ENCODE measurements at regions not wholly inside any gene's neighbourhood (a gene's known extent, or its start where the extent isn't known, plus 50 kb on each side); places are given as distances from the start of the nearest gene placed in this dataset.

DNA sequence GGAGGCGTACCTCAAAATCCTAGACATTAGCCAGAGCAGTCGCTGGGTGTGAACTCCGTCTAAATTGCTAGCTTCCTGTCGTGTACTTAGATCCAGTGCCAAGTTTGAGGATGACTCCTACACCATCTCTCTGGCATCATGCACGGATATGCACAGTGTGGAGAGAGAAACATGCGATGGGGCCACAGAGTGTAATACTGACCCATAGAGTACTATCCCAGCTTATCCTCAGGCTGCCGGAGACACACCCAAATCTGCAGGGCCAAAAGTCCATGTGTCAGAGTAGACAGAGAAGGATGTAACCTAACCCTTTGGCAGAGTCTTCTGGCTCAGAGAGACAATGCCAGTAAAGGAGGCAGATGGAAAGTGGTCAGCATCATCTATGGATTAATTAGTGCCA lies 84.2 kb downstream of the ARL4C start:
- intact Hi-C loops (cut with DNase I), result no loop called here
- ATAC-seq (ENCODE audit: low FRiP score), result no peak
- no peaks in the 10 kb centered on the region for H3K36me3 ChIP-seq (ENCODE audit: control insufficient read depth in 1 of 2, insufficient read depth in 2 of 2, low read length in 1 of 2)
- H3K4me1 ChIP-seq (ENCODE audit: control insufficient read depth in 1 of 2, insufficient read depth in 2 of 2, low read length in 2 of 2), result no peaks in the 10 kb centered on the region
- no peaks in the 10 kb centered on the region for H3K27me3 ChIP-seq (ENCODE audit: control insufficient read depth in 1 of 2, insufficient read depth in 2 of 2, low read length in 1 of 2)
- 83 to 87% methylated on average over 7 of the region's 7 CpGs for WGBS, 2 donors
- H3K27ac ChIP-seq (ENCODE audit: low read depth in 1 of 2, low read length in 2 of 2), result no peak overlapping the region
- no peak for DNase-seq
- H3K9me3 ChIP-seq (ENCODE audit: control insufficient read depth, low read length), result no peaks in the 10 kb centered on the region
- no peak overlapping the region for H3K4me3 ChIP-seq (ENCODE audit: low read length in 2 of 2)

DNA sequence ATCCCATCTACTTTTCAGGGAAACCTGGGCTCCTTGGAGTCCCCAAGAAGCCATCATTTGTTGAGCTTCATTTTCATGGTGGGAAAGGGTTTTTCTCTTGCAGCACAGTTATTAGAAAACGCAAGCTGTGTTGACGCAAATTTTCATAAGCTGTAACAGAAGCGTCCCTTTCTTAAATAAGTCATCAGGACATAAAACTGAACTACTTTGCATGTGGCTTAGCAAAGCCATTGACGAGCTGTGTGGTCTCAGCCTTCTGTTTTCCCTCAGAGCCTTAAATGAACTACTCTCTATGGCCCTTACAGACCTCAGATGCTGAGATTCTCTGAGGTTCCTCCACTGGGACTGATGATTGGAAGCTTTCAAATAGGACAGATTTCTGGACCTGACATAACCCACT lies 85.1 kb downstream of the ARL4C start:
- intact Hi-C loops (cut with DNase I), result no loop called here
- H3K27ac ChIP-seq (ENCODE audit: low read depth in 1 of 2, low read length in 2 of 2), result no peak overlapping the region
- no peak overlapping the region for H3K4me3 ChIP-seq (ENCODE audit: low read length in 2 of 2)
- DNase-seq (no peak), ATAC-seq (ENCODE audit: low FRiP score) (no peak)
- WGBS, 2 donors, result 83 to 87% methylated on average over 4 of the region's 4 CpGs
- H3K9me3 ChIP-seq (ENCODE audit: control insufficient read depth, low read length), result no peaks in the 10 kb centered on the region
- no peaks in the 10 kb centered on the region for H3K27me3 ChIP-seq (ENCODE audit: control insufficient read depth in 1 of 2, insufficient read depth in 2 of 2, low read length in 1 of 2)
- H3K36me3 ChIP-seq (ENCODE audit: control insufficient read depth in 1 of 2, insufficient read depth in 2 of 2, low read length in 1 of 2), result no peaks in the 10 kb centered on the region
- no peaks in the 10 kb centered on the region for H3K4me1 ChIP-seq (ENCODE audit: control insufficient read depth in 1 of 2, insufficient read depth in 2 of 2, low read length in 2 of 2)

DNA sequence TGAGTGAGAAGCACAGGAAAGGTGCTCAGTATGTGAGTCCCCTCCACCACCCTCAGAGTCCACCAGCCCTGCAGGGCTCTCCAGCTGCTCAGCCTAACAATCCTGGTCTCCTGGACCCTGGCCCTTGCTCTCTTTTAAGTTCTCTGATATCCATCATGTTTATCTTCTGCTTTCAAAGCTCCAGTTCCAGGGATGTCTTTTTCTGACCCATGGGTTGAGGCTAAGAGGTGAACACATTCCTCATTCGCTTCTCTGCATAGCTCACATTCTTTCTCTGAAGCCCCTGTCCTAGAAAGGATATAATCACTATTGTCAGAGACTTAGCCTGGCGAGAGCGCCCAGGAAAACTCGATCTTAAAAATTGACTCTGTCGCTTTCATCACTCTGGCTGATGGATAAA lies 86.4 kb downstream of the ARL4C start:
- no peak overlapping the region for H3K27ac ChIP-seq (ENCODE audit: low read depth in 1 of 2, low read length in 2 of 2)
- intact Hi-C loops (cut with DNase I), result no loop called here
- no peaks in the 10 kb centered on the region for H3K27me3 ChIP-seq (ENCODE audit: control insufficient read depth in 1 of 2, insufficient read depth in 2 of 2, low read length in 1 of 2)
- 36 to 41% methylated on average over 5 of the region's 5 CpGs for WGBS, 2 donors
- no peak overlapping the region for H3K4me3 ChIP-seq (ENCODE audit: low read length in 2 of 2)
- H3K9me3 ChIP-seq (ENCODE audit: control insufficient read depth, low read length), result no peaks in the 10 kb centered on the region
- H3K36me3 ChIP-seq (ENCODE audit: control insufficient read depth in 1 of 2, insufficient read depth in 2 of 2, low read length in 1 of 2), result no peaks in the 10 kb centered on the region
- ATAC-seq (ENCODE audit: low FRiP score), result no peak
- H3K4me1 ChIP-seq (ENCODE audit: control insufficient read depth in 1 of 2, insufficient read depth in 2 of 2, low read length in 2 of 2), result no peaks in the 10 kb centered on the region
- no peak for DNase-seq

DNA sequence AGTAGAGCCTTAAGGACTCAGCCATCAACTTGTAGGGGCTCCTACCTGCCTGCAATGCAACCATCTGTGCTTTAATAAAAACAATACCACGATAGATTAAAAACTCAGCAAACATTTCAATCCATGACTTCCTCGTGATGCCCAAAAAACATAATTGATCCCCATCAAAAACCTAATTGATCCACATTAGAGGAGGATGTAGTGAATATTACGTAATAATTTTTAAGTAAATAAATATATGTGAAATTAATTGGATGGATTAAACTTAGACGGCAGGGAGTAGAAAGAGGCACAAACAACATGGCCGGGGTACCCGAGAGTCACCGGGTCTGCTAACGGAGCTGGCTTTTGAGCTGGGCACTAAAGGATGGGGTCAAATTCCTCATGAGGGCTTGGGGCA lies 87.3 kb downstream of the ARL4C start:
- no peak overlapping the region for H3K27ac ChIP-seq (ENCODE audit: low read depth in 1 of 2, low read length in 2 of 2)
- H3K36me3 ChIP-seq (ENCODE audit: control insufficient read depth in 1 of 2, insufficient read depth in 2 of 2, low read length in 1 of 2), result no peaks in the 10 kb centered on the region
- H3K4me3 ChIP-seq (ENCODE audit: low read length in 2 of 2), result no peak overlapping the region
- no peaks in the 10 kb centered on the region for H3K4me1 ChIP-seq (ENCODE audit: control insufficient read depth in 1 of 2, insufficient read depth in 2 of 2, low read length in 2 of 2)
- no peak for ATAC-seq (ENCODE audit: low FRiP score)
- intact Hi-C loops (cut with DNase I), result no loop called here
- DNase-seq, result no peak
- H3K27me3 ChIP-seq (ENCODE audit: control insufficient read depth in 1 of 2, insufficient read depth in 2 of 2, low read length in 1 of 2), result no peaks in the 10 kb centered on the region
- 92 to 94% methylated on average over 8 of the region's 8 CpGs for WGBS, 2 donors
- H3K9me3 ChIP-seq (ENCODE audit: control insufficient read depth, low read length), result no peaks in the 10 kb centered on the region

DNA sequence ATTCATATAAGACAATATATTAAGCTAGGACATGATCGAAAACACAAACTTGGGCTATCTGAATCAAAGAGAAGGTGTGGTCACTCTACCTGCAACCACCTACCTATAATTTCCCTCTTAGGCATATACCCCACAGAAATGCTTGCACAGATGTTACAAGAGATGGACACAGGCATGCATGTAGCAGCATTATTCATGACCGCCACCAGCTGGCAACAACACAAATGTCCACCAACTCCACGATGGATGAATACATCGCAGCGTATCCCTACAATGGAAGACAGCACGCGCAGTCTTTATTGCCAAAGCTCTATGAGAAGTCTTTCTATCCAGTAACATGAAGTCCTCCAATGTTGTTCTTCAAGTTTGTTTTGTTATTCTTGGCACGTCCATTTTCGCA lies 90.8 kb downstream of the ARL4C start:
- DNase-seq, result no peak
- H3K27me3 ChIP-seq (ENCODE audit: control insufficient read depth in 1 of 2, insufficient read depth in 2 of 2, low read length in 1 of 2), result no peaks in the 10 kb centered on the region
- 63 to 67% methylated on average over 9 of the region's 9 CpGs for WGBS, 2 donors
- H3K4me3 ChIP-seq (ENCODE audit: low read length in 2 of 2), result no peak overlapping the region
- no peaks in the 10 kb centered on the region for H3K36me3 ChIP-seq (ENCODE audit: control insufficient read depth in 1 of 2, insufficient read depth in 2 of 2, low read length in 1 of 2)
- no peak for ATAC-seq (ENCODE audit: low FRiP score)
- no peaks in the 10 kb centered on the region for H3K4me1 ChIP-seq (ENCODE audit: control insufficient read depth in 1 of 2, insufficient read depth in 2 of 2, low read length in 2 of 2)
- intact Hi-C loops (cut with DNase I), result no loop called here
- no peak overlapping the region for H3K27ac ChIP-seq (ENCODE audit: low read depth in 1 of 2, low read length in 2 of 2)
- H3K9me3 ChIP-seq (ENCODE audit: control insufficient read depth, low read length), result no peaks in the 10 kb centered on the region

DNA sequence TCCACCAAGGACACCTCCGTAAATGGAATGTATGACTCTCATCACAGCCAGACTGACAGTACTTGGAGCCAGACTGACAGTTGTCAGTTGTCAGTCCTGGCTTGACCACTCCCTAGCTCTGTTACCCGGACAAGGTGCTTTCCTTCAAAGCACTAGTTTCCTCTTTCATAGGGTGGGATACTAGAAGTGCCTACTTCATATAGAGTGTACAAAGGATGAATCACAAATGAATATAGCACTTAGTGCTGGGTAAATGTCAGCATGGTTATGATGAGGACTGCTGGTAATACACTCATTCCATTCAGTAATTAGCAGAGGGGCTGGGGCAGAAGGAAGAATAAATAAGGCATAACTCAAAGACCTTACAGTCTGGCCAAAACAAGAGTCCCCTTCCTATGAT lies 91.4 kb downstream of the ARL4C start:
- Histone ChIP-seq H3K27ac (ENCODE audit: low read depth in 1 of 2, low read length in 2 of 2) (no peak overlapping the region), H3K4me1 (ENCODE audit: control insufficient read depth in 1 of 2, insufficient read depth in 2 of 2, low read length in 2 of 2) (no peaks in the 10 kb centered on the region), H3K27me3 (ENCODE audit: control insufficient read depth in 1 of 2, insufficient read depth in 2 of 2, low read length in 1 of 2) (no peaks in the 10 kb centered on the region), H3K9me3 (ENCODE audit: control insufficient read depth, low read length) (no peaks in the 10 kb centered on the region), H3K4me3 (ENCODE audit: low read length in 2 of 2) (no peak overlapping the region), H3K36me3 (ENCODE audit: control insufficient read depth in 1 of 2, insufficient read depth in 2 of 2, low read length in 1 of 2) (no peaks in the 10 kb centered on the region)
- 78 to 84% methylated on average over 2 of the region's 2 CpGs for WGBS, 2 donors
- ATAC-seq (ENCODE audit: low FRiP score), result no peak
- no peak for DNase-seq
- intact Hi-C loops (cut with DNase I), result no loop called here

DNA sequence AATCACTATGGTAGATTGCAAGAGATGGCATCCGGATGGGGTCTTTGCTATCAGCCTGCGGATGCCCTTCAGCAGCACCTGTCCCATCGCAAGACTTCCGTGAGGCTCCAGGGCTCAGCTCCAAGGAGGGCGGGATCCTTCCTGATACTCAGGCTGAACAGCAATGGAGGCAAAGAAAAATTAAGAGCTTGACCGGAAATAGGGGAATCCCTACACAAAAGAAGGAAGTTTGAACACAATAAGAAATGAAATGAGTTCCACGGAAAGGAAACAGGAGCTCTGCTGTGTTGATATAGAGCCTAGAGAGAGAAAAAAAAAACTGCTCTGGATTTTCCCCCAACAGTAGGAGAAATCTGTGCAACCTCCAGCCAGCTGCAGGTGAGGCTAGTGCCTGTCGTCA lies 91.9 kb downstream of the ARL4C start:
- intact Hi-C loops (cut with DNase I), result no loop called here
- H3K4me1 ChIP-seq (ENCODE audit: control insufficient read depth in 1 of 2, insufficient read depth in 2 of 2, low read length in 2 of 2), result no peaks in the 10 kb centered on the region
- 81 to 82% methylated on average over 8 of the region's 8 CpGs for WGBS, 2 donors
- no peak overlapping the region for H3K4me3 ChIP-seq (ENCODE audit: low read length in 2 of 2)
- no peak for DNase-seq
- H3K9me3 ChIP-seq (ENCODE audit: control insufficient read depth, low read length), result no peaks in the 10 kb centered on the region
- no peaks in the 10 kb centered on the region for H3K36me3 ChIP-seq (ENCODE audit: control insufficient read depth in 1 of 2, insufficient read depth in 2 of 2, low read length in 1 of 2)
- ATAC-seq (ENCODE audit: low FRiP score), result no peak
- no peaks in the 10 kb centered on the region for H3K27me3 ChIP-seq (ENCODE audit: control insufficient read depth in 1 of 2, insufficient read depth in 2 of 2, low read length in 1 of 2)
- no peak overlapping the region for H3K27ac ChIP-seq (ENCODE audit: low read depth in 1 of 2, low read length in 2 of 2)

DNA sequence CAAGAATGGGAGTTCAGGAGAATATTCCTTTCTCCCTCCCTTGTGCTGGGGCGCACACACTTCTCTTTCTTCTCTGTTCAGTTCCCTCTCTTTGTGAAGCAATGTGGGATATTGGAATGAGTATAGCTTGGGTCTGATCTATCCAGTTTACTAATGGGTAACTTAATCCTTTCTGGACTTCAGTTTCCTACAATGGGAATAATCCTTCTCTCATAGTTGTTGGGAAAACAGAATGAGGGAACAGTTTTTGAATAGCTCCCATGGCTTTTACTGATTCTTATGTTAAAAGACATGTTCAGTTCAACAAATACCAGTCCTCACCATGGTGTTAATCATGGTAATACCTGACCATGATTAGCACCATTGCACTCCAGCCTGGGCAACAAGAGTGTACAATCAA lies 93.1 kb downstream of the ARL4C start:
- 89 to 100% methylated on average over 1 of the region's 1 CpG for WGBS, 2 donors
- H3K4me1 ChIP-seq (ENCODE audit: control insufficient read depth in 1 of 2, insufficient read depth in 2 of 2, low read length in 2 of 2), result no peaks in the 10 kb centered on the region
- H3K27me3 ChIP-seq (ENCODE audit: control insufficient read depth in 1 of 2, insufficient read depth in 2 of 2, low read length in 1 of 2), result no peaks in the 10 kb centered on the region
- DNase-seq, result no peak
- H3K4me3 ChIP-seq (ENCODE audit: low read length in 2 of 2), result no peak overlapping the region
- no peak for ATAC-seq (ENCODE audit: low FRiP score)
- intact Hi-C loops (cut with DNase I), result no loop called here
- no peak overlapping the region for H3K27ac ChIP-seq (ENCODE audit: low read depth in 1 of 2, low read length in 2 of 2)
- no peaks in the 10 kb centered on the region for H3K9me3 ChIP-seq (ENCODE audit: control insufficient read depth, low read length)
- H3K36me3 ChIP-seq (ENCODE audit: control insufficient read depth in 1 of 2, insufficient read depth in 2 of 2, low read length in 1 of 2), result no peaks in the 10 kb centered on the region

DNA sequence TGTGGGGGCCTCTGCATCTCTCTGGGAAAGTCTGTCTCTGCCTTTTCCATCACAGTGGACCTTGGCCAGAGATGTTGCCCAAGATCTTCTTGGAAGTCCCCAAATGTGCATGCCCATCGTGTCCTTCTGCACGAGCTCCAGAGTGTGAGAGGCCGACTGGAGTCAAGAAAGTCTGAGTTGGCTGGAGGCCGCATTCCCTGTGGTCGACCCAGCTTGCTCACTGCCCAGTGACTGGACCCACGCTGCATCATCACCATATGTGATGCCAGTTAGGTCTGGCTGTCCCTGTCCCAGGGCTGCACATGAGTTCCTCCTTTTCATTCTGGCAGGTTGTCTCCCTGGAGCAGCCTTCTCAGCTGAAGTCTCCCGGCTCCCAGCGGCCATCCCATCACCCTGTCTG lies 93.8 kb downstream of the ARL4C start:
- Histone ChIP-seq H3K27ac (ENCODE audit: low read depth in 1 of 2, low read length in 2 of 2) (no peak overlapping the region), H3K27me3 (ENCODE audit: control insufficient read depth in 1 of 2, insufficient read depth in 2 of 2, low read length in 1 of 2) (no peaks in the 10 kb centered on the region), H3K9me3 (ENCODE audit: control insufficient read depth, low read length) (no peaks in the 10 kb centered on the region), H3K36me3 (ENCODE audit: control insufficient read depth in 1 of 2, insufficient read depth in 2 of 2, low read length in 1 of 2) (no peaks in the 10 kb centered on the region), H3K4me3 (ENCODE audit: low read length in 2 of 2) (no peak overlapping the region), H3K4me1 (ENCODE audit: control insufficient read depth in 1 of 2, insufficient read depth in 2 of 2, low read length in 2 of 2) (no peaks in the 10 kb centered on the region)
- no peak for DNase-seq
- 73 to 76% methylated on average over 8 of the region's 8 CpGs for WGBS, 2 donors
- ATAC-seq (ENCODE audit: low FRiP score), result no peak
- intact Hi-C loops (cut with DNase I), result no loop called here
